Neural cell (in vitro differentiated cells): ENCODE measurements at regions not wholly inside any gene's neighbourhood (a gene's known extent, or its start where the extent isn't known, plus 50 kb on each side); places are given as distances from the start of the nearest gene placed in this dataset.

Experiments used
- EP300 ChIP-seq: fragments of 450-650 bp; conservative IDR thresholded peaks from 2 replicates; pipeline ENCODE4 v1.6.1; 2014; ENCODE audit warnings: antibody characterized with exemption, mild to moderate bottlenecking, moderate library complexity; ENCODE audit not compliant: poor library complexity, severe bottlenecking
- EZH2 ChIP-seq: fragments of 200-600, 300-800 bp; shearing (Covaris generic), sonication (generic); IDR thresholded peaks from 2 replicates; pipeline ENCODE4 v1.6.1; 2014; ENCODE audit warnings: antibody characterized with exemption, low read length, borderline replicate concordance, mild to moderate bottlenecking; ENCODE audit not compliant: insufficient read depth, poor library complexity, severe bottlenecking
- MXI1 ChIP-seq: fragments of 450-650 bp; conservative IDR thresholded peaks from 2 replicates; pipeline ENCODE4 v1.6.1; 2014; ENCODE audit warnings: antibody characterized with exemption, mild to moderate bottlenecking; ENCODE audit not compliant: poor library complexity, severe bottlenecking
- POLR2AphosphoS5 ChIP-seq: IDR thresholded peaks from 2 replicates; pipeline ENCODE4 v1.6.1; 2012
- RAD21 ChIP-seq: fragments of 450-650 bp; conservative IDR thresholded peaks from 2 replicates; pipeline ENCODE4 v1.6.1; 2014; ENCODE audit warnings: antibody characterized with exemption, mild to moderate bottlenecking, moderate library complexity
- TF ChIP-seq, protein P1 (sequence below): IDR thresholded peaks from 2 replicates; pipeline ENCODE4 v1.6.1; 2012; ENCODE audit warnings: borderline replicate concordance
- TF ChIP-seq, protein P2 (sequence below): fragments of 450-650 bp; IDR thresholded peaks from 2 replicates; pipeline ENCODE4 v1.5.1; 2014; ENCODE audit warnings: antibody characterized with exemption, mild to moderate bottlenecking, moderate library complexity; ENCODE audit not compliant: poor library complexity, severe bottlenecking

DNA sequence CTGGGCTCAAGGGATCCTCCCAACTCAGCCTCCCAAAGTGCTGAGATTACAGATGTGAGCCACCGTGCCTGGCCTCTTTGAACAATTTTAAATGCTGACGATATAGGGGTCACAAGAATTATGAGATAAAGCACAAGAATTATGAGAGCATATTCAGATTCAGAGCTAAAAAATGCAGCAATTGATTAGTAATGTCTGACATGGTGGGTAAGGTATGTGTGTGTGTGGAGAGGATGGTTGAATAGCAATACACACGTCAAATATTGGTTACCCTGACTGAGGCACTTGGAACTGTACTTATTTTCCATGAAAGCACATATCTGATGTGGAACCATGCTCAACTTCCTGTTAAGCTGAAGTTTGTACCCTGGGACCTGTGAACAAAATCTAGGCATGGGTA lies 115.6 kb downstream of the EOMES start:
- TF ChIP-seq, protein P1, sequence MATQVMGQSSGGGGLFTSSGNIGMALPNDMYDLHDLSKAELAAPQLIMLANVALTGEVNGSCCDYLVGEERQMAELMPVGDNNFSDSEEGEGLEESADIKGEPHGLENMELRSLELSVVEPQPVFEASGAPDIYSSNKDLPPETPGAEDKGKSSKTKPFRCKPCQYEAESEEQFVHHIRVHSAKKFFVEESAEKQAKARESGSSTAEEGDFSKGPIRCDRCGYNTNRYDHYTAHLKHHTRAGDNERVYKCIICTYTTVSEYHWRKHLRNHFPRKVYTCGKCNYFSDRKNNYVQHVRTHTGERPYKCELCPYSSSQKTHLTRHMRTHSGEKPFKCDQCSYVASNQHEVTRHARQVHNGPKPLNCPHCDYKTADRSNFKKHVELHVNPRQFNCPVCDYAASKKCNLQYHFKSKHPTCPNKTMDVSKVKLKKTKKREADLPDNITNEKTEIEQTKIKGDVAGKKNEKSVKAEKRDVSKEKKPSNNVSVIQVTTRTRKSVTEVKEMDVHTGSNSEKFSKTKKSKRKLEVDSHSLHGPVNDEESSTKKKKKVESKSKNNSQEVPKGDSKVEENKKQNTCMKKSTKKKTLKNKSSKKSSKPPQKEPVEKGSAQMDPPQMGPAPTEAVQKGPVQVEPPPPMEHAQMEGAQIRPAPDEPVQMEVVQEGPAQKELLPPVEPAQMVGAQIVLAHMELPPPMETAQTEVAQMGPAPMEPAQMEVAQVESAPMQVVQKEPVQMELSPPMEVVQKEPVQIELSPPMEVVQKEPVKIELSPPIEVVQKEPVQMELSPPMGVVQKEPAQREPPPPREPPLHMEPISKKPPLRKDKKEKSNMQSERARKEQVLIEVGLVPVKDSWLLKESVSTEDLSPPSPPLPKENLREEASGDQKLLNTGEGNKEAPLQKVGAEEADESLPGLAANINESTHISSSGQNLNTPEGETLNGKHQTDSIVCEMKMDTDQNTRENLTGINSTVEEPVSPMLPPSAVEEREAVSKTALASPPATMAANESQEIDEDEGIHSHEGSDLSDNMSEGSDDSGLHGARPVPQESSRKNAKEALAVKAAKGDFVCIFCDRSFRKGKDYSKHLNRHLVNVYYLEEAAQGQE: no peak
- TF ChIP-seq EZH2 (no peak), RAD21 (no peak), POLR2AphosphoS5 (no peak), MXI1 (no peak), EP300 (no peak)
- TF ChIP-seq, protein P2, sequence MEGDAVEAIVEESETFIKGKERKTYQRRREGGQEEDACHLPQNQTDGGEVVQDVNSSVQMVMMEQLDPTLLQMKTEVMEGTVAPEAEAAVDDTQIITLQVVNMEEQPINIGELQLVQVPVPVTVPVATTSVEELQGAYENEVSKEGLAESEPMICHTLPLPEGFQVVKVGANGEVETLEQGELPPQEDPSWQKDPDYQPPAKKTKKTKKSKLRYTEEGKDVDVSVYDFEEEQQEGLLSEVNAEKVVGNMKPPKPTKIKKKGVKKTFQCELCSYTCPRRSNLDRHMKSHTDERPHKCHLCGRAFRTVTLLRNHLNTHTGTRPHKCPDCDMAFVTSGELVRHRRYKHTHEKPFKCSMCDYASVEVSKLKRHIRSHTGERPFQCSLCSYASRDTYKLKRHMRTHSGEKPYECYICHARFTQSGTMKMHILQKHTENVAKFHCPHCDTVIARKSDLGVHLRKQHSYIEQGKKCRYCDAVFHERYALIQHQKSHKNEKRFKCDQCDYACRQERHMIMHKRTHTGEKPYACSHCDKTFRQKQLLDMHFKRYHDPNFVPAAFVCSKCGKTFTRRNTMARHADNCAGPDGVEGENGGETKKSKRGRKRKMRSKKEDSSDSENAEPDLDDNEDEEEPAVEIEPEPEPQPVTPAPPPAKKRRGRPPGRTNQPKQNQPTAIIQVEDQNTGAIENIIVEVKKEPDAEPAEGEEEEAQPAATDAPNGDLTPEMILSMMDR: no peak
